SK-N-SH treated with all-trans-retinoic acid at 6 μM for 48 hours (cell line): ENCODE measurements at regions not wholly inside any gene's neighbourhood (a gene's known extent, or its start where the extent isn't known, plus 50 kb on each side); places are given as distances from the start of the nearest gene placed in this dataset.

Source experiments
- ATAC-seq: fragments of 200-7000 bp; cut with Tn5 transposase; 3 replicates; pipeline ENCODE4 v1.9.1; 2020; ENCODE audit warnings: mild to moderate bottlenecking, moderate library complexity
- ARNTL ChIP-seq: fragments of 450-650 bp; formaldehyde crosslinking; IDR thresholded peaks from 2 replicates; pipeline ENCODE4 v1.5.0; 2020; ENCODE audit warnings: low read depth, mild to moderate bottlenecking, moderate library complexity, borderline replicate concordance
- BACH2 ChIP-seq: fragments of 250-450 bp; sonication (Bioruptor Pico); IDR thresholded peaks from 2 replicates; pipeline ENCODE4 v1.9.0; 2021; ENCODE audit warnings: mild to moderate bottlenecking, borderline replicate concordance
- CSDC2 ChIP-seq: fragments of 250-450 bp; sonication (Bioruptor Pico); IDR thresholded peaks from 2 replicates; pipeline ENCODE4 v1.5.0; 2020; ENCODE audit warnings: mild to moderate bottlenecking, moderate library complexity
- CSRNP3 ChIP-seq: fragments of 250-450 bp; sonication (Bioruptor Pico); IDR thresholded peaks from 2 replicates; pipeline ENCODE4 v1.5.1; 2021; ENCODE audit warnings: mild to moderate bottlenecking, moderate library complexity
- ESRRG ChIP-seq: fragments of 250-450 bp; sonication (Bioruptor Pico); IDR thresholded peaks from 2 replicates; pipeline ENCODE4 v1.6.1; 2021; ENCODE audit warnings: mild to moderate bottlenecking
- GLIS3 ChIP-seq: fragments of 250-450 bp; sonication (Bioruptor Pico); IDR thresholded peaks from 2 replicates; pipeline ENCODE4 v1.5.0; 2020; ENCODE audit warnings: mild to moderate bottlenecking, moderate library complexity
- ISL1 ChIP-seq: fragments of 250-450 bp; sonication (Bioruptor Pico); IDR thresholded peaks from 2 replicates; pipeline ENCODE4 v2.1.2; 2022; ENCODE audit warnings: mild to moderate bottlenecking, moderate library complexity
- OSR1 ChIP-seq: fragments of 250-450 bp; sonication (Bioruptor Pico); IDR thresholded peaks from 2 replicates; pipeline ENCODE4 v1.8.0; 2022; ENCODE audit warnings: moderate library complexity, mild to moderate bottlenecking, inconsistent platforms
- POU6F1 ChIP-seq: fragments of 250-450 bp; sonication (Bioruptor Pico); IDR thresholded peaks from 2 replicates; pipeline ENCODE4 v1.8.0; 2021; ENCODE audit warnings: low read depth, mild to moderate bottlenecking, moderate library complexity, borderline replicate concordance
- RARB ChIP-seq: fragments of 250-450 bp; sonication (Bioruptor Pico); IDR thresholded peaks from 2 replicates; pipeline ENCODE4 v1.8.0; 2021; ENCODE audit warnings: mild to moderate bottlenecking, moderate library complexity
- SNAI2 ChIP-seq: fragments of 250-450 bp; sonication (Bioruptor Pico); IDR thresholded peaks from 2 replicates; pipeline ENCODE4 v1.5.0; 2020; ENCODE audit warnings: mild to moderate bottlenecking, moderate library complexity
- TCF4 ChIP-seq: fragments of 250-450 bp; sonication (Bioruptor Pico); IDR thresholded peaks from 2 replicates; pipeline ENCODE4 v1.8.0; 2021; ENCODE audit warnings: mild to moderate bottlenecking, moderate library complexity, borderline replicate concordance
- TOX ChIP-seq: fragments of 250-450 bp; sonication (Bioruptor Pico); IDR thresholded peaks from 2 replicates; pipeline ENCODE4 v1.8.0; 2021; ENCODE audit warnings: mild to moderate bottlenecking, moderate library complexity, borderline replicate concordance
- ZFP3 ChIP-seq: fragments of 250-450 bp; sonication (Bioruptor Pico); IDR thresholded peaks from 2 replicates; pipeline ENCODE4 v1.5.0; 2020; ENCODE audit warnings: mild to moderate bottlenecking, moderate library complexity
- ZFP30 ChIP-seq: fragments of 450-650 bp; formaldehyde crosslinking; IDR thresholded peaks from 2 replicates; pipeline ENCODE4 v1.5.0; 2022; ENCODE audit warnings: mild to moderate bottlenecking, moderate library complexity
- ZNF565 ChIP-seq: fragments of 450-650 bp; formaldehyde crosslinking; conservative IDR thresholded peaks from 2 replicates; pipeline ENCODE4 v1.5.0; 2020; ENCODE audit warnings: low read depth, mild to moderate bottlenecking, moderate library complexity
- ZNF70 ChIP-seq: fragments of 450-650 bp; formaldehyde crosslinking; IDR thresholded peaks from 2 replicates; pipeline ENCODE4 v1.5.0; 2020; ENCODE audit warnings: mild to moderate bottlenecking, moderate library complexity
- ZNF8 ChIP-seq: fragments of 450-650 bp; formaldehyde crosslinking; IDR thresholded peaks from 2 replicates; pipeline ENCODE4 v1.5.0; 2020; ENCODE audit warnings: mild to moderate bottlenecking, moderate library complexity
- TF ChIP-seq, protein P1 (sequence below): fragments of 250-450 bp; sonication (Bioruptor Pico); IDR thresholded peaks from 2 replicates; pipeline ENCODE4 v1.8.0; 2020; ENCODE audit warnings: mild to moderate bottlenecking, moderate library complexity, borderline replicate concordance
- TF ChIP-seq, protein P2 (sequence below): fragments of 250-450 bp; sonication (Bioruptor Pico); IDR thresholded peaks from 2 replicates; pipeline ENCODE4 v1.5.1; 2020; ENCODE audit warnings: low read depth, mild to moderate bottlenecking, moderate library complexity
- TF ChIP-seq, protein P3 (sequence below): fragments of 250-450 bp; sonication (Bioruptor Pico); IDR thresholded peaks from 2 replicates; pipeline ENCODE4 v1.5.0; 2020; ENCODE audit warnings: mild to moderate bottlenecking, moderate library complexity

DNA sequence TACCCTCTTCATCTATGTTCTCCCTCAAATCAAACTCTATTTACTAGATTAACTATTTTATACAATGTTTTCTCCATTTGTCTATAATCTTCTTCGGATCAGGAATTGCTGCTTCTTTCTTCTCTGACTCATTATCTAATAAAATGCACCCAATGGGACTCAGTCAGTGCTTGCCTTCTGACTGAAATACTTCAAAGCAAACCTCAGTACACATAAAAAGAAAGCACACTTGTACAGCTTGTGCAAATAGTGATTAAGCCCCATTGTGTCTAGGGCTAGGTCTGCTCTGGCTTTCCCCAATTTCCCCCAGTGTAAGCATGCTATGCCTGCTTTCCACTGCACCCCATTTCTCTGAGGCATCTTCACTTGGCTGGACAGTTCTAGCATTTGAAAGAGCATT, 118.6 kb upstream of the C11orf87 start (continued):
- TF ChIP-seq, protein P1, sequence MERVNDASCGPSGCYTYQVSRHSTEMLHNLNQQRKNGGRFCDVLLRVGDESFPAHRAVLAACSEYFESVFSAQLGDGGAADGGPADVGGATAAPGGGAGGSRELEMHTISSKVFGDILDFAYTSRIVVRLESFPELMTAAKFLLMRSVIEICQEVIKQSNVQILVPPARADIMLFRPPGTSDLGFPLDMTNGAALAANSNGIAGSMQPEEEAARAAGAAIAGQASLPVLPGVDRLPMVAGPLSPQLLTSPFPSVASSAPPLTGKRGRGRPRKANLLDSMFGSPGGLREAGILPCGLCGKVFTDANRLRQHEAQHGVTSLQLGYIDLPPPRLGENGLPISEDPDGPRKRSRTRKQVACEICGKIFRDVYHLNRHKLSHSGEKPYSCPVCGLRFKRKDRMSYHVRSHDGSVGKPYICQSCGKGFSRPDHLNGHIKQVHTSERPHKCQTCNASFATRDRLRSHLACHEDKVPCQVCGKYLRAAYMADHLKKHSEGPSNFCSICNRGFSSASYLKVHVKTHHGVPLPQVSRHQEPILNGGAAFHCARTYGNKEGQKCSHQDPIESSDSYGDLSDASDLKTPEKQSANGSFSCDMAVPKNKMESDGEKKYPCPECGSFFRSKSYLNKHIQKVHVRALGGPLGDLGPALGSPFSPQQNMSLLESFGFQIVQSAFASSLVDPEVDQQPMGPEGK (CRISPR knock-in tag), result no peak
- TF ChIP-seq CSRNP3 (CRISPR knock-in tag), result no peak
- TF ChIP-seq ZNF8 (CRISPR knock-in tag), result no peak
- no peak for TF ChIP-seq BACH2
- TF ChIP-seq OSR1, result no peak
- TF ChIP-seq ZNF565 (CRISPR knock-in tag), result no peak
- TF ChIP-seq GLIS3, result no peak
- TF ChIP-seq ZFP3 (CRISPR knock-in tag), result no peak
- TF ChIP-seq TCF4 (CRISPR knock-in tag), result no peak
- no peak for TF ChIP-seq TOX (CRISPR knock-in tag)
- TF ChIP-seq, protein P2, sequence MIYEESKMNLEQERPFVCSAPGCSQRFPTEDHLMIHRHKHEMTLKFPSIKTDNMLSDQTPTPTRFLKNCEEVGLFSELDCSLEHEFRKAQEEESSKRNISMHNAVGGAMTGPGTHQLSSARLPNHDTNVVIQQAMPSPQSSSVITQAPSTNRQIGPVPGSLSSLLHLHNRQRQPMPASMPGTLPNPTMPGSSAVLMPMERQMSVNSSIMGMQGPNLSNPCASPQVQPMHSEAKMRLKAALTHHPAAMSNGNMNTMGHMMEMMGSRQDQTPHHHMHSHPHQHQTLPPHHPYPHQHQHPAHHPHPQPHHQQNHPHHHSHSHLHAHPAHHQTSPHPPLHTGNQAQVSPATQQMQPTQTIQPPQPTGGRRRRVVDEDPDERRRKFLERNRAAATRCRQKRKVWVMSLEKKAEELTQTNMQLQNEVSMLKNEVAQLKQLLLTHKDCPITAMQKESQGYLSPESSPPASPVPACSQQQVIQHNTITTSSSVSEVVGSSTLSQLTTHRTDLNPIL, result no peak
- TF ChIP-seq SNAI2 (CRISPR knock-in tag), result no peak
- TF ChIP-seq, all 23 proteins: peak for 0

DNA sequence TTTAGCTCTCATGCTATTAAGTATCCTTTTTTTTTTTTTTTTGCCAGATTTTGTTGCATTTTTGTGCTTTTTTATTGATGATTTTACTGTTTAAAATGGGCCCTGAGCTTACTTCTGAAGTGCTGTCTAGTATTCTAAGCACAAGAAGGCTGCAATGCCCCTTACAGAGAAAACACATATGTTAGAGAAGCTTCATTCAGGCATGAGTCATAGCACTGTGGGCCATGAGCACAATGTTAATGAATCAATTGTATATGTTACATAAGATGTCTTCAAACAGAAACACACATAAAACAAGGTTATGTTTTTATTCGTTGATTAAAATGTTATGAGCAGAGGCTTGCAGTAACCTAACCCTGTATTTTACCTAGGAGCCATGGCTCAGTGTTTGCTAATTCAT, 117.8 kb upstream of the C11orf87 start:
- ATAC-seq, result peak; percentile 54
- TF ChIP-seq ZFP3 (CRISPR knock-in tag) (no peak), ZNF565 (CRISPR knock-in tag) (no peak), ISL1 (CRISPR knock-in tag) (no peak), ZNF70 (CRISPR knock-in tag) (no peak), POU6F1 (no peak), GLIS3 (no peak), OSR1 (no peak), ARNTL (CRISPR knock-in tag) (no peak), RARB (no peak), ESRRG (CRISPR knock-in tag) (no peak), CSRNP3 (CRISPR knock-in tag) (no peak), ZFP30 (CRISPR knock-in tag) (no peak), SNAI2 (CRISPR knock-in tag) (no peak), TOX (CRISPR knock-in tag) (no peak), ZNF8 (CRISPR knock-in tag) (no peak), CSDC2 (no peak)
- TF ChIP-seq, protein P3, sequence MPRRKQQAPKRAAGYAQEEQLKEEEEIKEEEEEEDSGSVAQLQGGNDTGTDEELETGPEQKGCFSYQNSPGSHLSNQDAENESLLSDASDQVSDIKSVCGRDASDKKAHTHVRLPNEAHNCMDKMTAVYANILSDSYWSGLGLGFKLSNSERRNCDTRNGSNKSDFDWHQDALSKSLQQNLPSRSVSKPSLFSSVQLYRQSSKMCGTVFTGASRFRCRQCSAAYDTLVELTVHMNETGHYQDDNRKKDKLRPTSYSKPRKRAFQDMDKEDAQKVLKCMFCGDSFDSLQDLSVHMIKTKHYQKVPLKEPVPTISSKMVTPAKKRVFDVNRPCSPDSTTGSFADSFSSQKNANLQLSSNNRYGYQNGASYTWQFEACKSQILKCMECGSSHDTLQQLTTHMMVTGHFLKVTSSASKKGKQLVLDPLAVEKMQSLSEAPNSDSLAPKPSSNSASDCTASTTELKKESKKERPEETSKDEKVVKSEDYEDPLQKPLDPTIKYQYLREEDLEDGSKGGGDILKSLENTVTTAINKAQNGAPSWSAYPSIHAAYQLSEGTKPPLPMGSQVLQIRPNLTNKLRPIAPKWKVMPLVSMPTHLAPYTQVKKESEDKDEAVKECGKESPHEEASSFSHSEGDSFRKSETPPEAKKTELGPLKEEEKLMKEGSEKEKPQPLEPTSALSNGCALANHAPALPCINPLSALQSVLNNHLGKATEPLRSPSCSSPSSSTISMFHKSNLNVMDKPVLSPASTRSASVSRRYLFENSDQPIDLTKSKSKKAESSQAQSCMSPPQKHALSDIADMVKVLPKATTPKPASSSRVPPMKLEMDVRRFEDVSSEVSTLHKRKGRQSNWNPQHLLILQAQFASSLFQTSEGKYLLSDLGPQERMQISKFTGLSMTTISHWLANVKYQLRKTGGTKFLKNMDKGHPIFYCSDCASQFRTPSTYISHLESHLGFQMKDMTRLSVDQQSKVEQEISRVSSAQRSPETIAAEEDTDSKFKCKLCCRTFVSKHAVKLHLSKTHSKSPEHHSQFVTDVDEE (CRISPR knock-in tag), result no peak
- TF ChIP-seq, protein P1 (CRISPR knock-in tag), result no peak
